CD4-positive, alpha-beta T cell (primary cell): ENCODE measurements at regions not wholly inside any gene's neighbourhood (a gene's known extent, or its start where the extent isn't known, plus 50 kb on each side); places are given as distances from the start of the nearest gene placed in this dataset.

Experiments
- ATAC-seq: fragments of 200-7000 bp; cut with Tn5 transposase; one replicate; pipeline ENCODE4 v1.10.0; 2022; ENCODE audit warnings: mild to moderate bottlenecking; ENCODE audit not compliant: poor library complexity
- CTCF ChIA-PET: fragments of 350-600 bp; sonication (Branson Sonifier 250); formaldehyde crosslinking; loops from one replicate; lab custom pipeline; 2021; ENCODE audit warnings: antibody characterized with exemption, inconsistent platforms; lab: Charles Lee
- POLR2A ChIA-PET: fragments of 350-600 bp; sonication (Branson Sonifier 250); formaldehyde crosslinking; loops from one replicate; lab custom pipeline; 2021; ENCODE audit warnings: antibody characterized with exemption, inconsistent platforms; lab: Charles Lee
- DNase-seq, 14 experiments: peaks; one replicate each; pipeline ENCODE4 v3.0.0-alpha.2; 2013 to 2020; ENCODE audit warnings: mixed read lengths in 2 of 14
- H3K27ac ChIP-seq, 2 donors: one replicate each; pipeline versions ENCODE4 v1.5.1 to v1.7.0; 2013; ENCODE audit warnings: low read length in 2 of 2, low read depth in 1 of 2, mild to moderate bottlenecking in 1 of 2
- H3K27me3 ChIP-seq, 2 experiments: 1 replicate in 1 of 2; 2 replicates in 1 of 2; pipeline versions ENCODE4 v1.6.1 to v1.7.0; 2013; ENCODE audit warnings: low read length in 2 of 2, control low read depth in 1 of 2, mild to moderate bottlenecking in 1 of 2, moderate library complexity in 1 of 2; ENCODE audit not compliant: insufficient read depth in 2 of 2, control insufficient read depth in 1 of 2
- H3K36me3 ChIP-seq: one replicate; pipeline ENCODE4 v1.6.1; 2013; ENCODE audit warnings: low read length, control low read depth; ENCODE audit not compliant: insufficient read depth
- H3K4me1 ChIP-seq: one replicate; pipeline ENCODE4 v1.6.1; 2013; ENCODE audit warnings: low read length, control low read depth; ENCODE audit not compliant: insufficient read depth
- H3K4me3 ChIP-seq: one replicate; pipeline ENCODE4 v1.5.1; 2013; ENCODE audit warnings: mild to moderate bottlenecking, low read length, moderate library complexity
- H3K9me3 ChIP-seq, 2 experiments: 1 replicate in 1 of 2; 2 replicates in 1 of 2; pipeline versions ENCODE4 v1.6.1 to v1.7.0; 2013; ENCODE audit warnings: low read length in 2 of 2, mild to moderate bottlenecking in 2 of 2, control low read depth in 1 of 2, moderate library complexity in 1 of 2; ENCODE audit not compliant: control insufficient read depth in 1 of 2, insufficient read depth in 1 of 2
- H3K27ac Mint-ChIP-seq: one replicate; pipeline ENCODE4 v1.8.0; 2020; ENCODE audit warnings: mixed read lengths
- H3K27me3 Mint-ChIP-seq: one replicate; pipeline ENCODE4 v1.8.0; 2021; ENCODE audit warnings: mixed read lengths
- H3K36me3 Mint-ChIP-seq: one replicate; pipeline ENCODE4 v1.8.0; 2021; ENCODE audit warnings: low read depth, mixed read lengths
- H3K4me1 Mint-ChIP-seq: one replicate; pipeline ENCODE4 v1.8.0; 2021; ENCODE audit warnings: low read depth, mixed read lengths
- H3K4me3 Mint-ChIP-seq: one replicate; pipeline ENCODE4 v1.8.0; 2020; ENCODE audit warnings: mild to moderate bottlenecking, mixed read lengths
- H3K9me3 Mint-ChIP-seq: one replicate; pipeline ENCODE4 v1.8.0; 2020; ENCODE audit warnings: mixed read lengths
- intact Hi-C, 2 experiments: fragments of 100-400 bp; cut with DNase I in 1 of 2; cut with micrococcal nuclease in 1 of 2; formaldehyde crosslinking; loops; one replicate each; pipeline versions ENCODE4 v1.15.1 to v1.9.0; 2023 to 2025; cut with DNase I, micrococcal nuclease
- TF ChIP-seq, protein P1 (sequence below): fragments of 200-600 bp; IDR thresholded peaks from one replicate; pipeline ENCODE4 v1.8.0; 2022; ENCODE audit warnings: antibody characterized with exemption, mild to moderate bottlenecking

DNA sequence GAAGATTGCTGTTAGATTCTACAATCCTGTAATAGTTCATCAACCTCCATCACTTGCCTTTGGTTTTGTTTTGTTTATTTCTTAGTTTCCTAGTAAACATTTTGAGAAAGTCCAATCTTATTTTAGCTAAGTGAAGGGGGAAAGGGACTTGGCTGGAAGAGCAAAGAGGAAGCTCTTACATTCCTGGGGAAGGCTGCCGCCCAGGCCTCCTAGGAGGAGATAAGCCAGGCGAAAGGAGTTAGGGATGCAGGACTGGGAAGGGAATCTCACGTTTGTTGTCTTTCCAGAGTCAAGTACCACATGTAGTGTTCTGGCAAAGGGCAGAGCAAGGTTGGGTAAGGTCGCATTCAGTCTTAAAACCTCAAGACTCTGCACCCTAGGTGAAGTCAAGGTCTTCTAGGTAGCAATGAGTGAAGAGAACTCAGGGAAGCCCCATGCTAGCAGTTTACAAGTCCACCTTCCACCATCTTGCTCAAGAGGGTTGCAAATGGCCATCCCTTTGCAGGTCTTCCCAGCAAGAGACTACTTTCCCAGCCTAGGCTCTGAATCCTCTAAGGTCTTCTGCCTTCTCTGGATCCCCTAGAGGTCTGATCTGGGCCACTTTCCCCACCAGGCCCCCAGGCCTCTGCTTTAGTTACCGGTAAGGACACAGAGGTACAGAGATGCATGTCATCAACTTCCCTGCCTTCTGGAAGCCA, 320.7 kb downstream of the CYP26B1 start:
- no peak for DNase-seq
- H3K9me3 Mint-ChIP-seq = no peaks in the 10 kb centered on the region
- TF ChIP-seq, protein P1, sequence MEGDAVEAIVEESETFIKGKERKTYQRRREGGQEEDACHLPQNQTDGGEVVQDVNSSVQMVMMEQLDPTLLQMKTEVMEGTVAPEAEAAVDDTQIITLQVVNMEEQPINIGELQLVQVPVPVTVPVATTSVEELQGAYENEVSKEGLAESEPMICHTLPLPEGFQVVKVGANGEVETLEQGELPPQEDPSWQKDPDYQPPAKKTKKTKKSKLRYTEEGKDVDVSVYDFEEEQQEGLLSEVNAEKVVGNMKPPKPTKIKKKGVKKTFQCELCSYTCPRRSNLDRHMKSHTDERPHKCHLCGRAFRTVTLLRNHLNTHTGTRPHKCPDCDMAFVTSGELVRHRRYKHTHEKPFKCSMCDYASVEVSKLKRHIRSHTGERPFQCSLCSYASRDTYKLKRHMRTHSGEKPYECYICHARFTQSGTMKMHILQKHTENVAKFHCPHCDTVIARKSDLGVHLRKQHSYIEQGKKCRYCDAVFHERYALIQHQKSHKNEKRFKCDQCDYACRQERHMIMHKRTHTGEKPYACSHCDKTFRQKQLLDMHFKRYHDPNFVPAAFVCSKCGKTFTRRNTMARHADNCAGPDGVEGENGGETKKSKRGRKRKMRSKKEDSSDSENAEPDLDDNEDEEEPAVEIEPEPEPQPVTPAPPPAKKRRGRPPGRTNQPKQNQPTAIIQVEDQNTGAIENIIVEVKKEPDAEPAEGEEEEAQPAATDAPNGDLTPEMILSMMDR = no peak
- POLR2A ChIA-PET = no interaction called here
- Histone ChIP-seq H3K9me3 (no peaks in the 10 kb centered on the region), H3K27ac (no peak overlapping the region), H3K4me1 (no peaks in the 10 kb centered on the region), H3K4me3 (no peak overlapping the region), H3K36me3 (no peaks in the 10 kb centered on the region), H3K27me3 (peaks cover 0 to 2% of the 10 kb centered on the region in 2 experiments)
- intact Hi-C loops = no loop called here
- no peaks in the 10 kb centered on the region for H3K4me1 Mint-ChIP-seq
- CTCF ChIA-PET = no interaction called here
- no peak overlapping the region for H3K27ac Mint-ChIP-seq
- no peaks in the 10 kb centered on the region for H3K36me3 Mint-ChIP-seq
- no peak for ATAC-seq
- H3K27me3 Mint-ChIP-seq = peaks cover 32% of the 10 kb centered on the region
- no peak overlapping the region for H3K4me3 Mint-ChIP-seq

DNA sequence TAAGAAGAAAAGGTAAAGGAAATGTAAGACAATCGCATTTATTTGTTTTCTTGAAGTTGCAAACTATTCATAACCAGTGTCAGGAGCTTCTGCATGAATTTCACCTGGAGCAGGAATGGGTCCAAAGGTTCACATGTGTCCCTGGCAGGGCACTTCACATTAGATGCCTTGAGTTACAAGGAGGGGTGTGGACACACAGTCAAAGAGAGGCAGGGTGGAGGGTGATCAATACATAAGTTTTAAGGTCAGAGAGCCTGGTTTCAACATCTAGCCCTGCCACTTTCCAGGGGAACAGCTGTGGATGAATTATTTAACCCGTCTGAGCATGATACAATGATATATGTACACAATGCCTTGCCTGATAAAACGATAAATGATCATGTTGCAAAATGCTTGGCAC, 321.4 kb downstream of the CYP26B1 start:
- Mint-ChIP-seq H3K27ac (no peak overlapping the region), H3K4me1 (no peaks in the 10 kb centered on the region), H3K4me3 (no peak overlapping the region), H3K9me3 (no peaks in the 10 kb centered on the region), H3K36me3 (no peaks in the 10 kb centered on the region), H3K27me3 (peaks cover 32% of the 10 kb centered on the region)
- POLR2A ChIA-PET = no interaction called here
- no peaks in the 10 kb centered on the region for H3K36me3 ChIP-seq
- intact Hi-C loops = no loop called here
- CTCF ChIA-PET = no interaction called here
- DNase-seq (no peak), ATAC-seq (no peak)
- no peak overlapping the region for H3K27ac ChIP-seq
- no peaks in the 10 kb centered on the region for H3K9me3 ChIP-seq
- H3K4me1 ChIP-seq = no peaks in the 10 kb centered on the region
- TF ChIP-seq, protein P1 = no peak
- H3K4me3 ChIP-seq = no peak overlapping the region
- H3K27me3 ChIP-seq = peaks cover 0 to 2% of the 10 kb centered on the region in 2 experiments

DNA sequence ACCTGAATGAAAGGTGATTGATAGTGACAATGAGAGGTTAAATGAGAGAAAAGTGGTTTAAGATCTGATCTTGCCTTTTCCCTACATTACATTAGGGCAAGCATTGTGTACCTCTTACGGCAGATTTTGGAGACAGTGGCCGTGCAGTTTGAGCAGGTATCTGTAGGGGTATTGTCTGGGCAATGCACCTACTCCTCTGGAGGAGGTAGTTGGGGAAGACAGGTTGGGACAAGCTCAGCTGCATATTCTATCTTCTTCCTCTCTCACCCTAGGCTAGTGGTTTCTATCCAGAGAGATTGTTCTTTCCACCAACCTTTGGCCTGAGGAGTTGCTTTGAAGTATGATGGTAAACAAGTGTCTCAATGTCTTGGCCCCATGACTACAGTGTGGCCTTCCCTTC, 323.2 kb downstream of the CYP26B1 start:
- H3K4me3 ChIP-seq = no peak overlapping the region
- ATAC-seq = no peak
- TF ChIP-seq, protein P1 = no peak
- H3K27me3 ChIP-seq = peaks cover 0 to 2% of the 10 kb centered on the region in 2 experiments
- DNase-seq = no peak
- intact Hi-C loops = no loop called here
- Mint-ChIP-seq H3K27me3 (peaks cover 23% of the 10 kb centered on the region), H3K4me1 (no peaks in the 10 kb centered on the region), H3K36me3 (no peaks in the 10 kb centered on the region), H3K27ac (no peak overlapping the region), H3K4me3 (no peak overlapping the region), H3K9me3 (no peaks in the 10 kb centered on the region)
- H3K9me3 ChIP-seq = no peaks in the 10 kb centered on the region
- H3K27ac ChIP-seq = no peak overlapping the region
- no peaks in the 10 kb centered on the region for H3K36me3 ChIP-seq
- no peaks in the 10 kb centered on the region for H3K4me1 ChIP-seq
- POLR2A ChIA-PET = no interaction called here
- CTCF ChIA-PET = no interaction called here
